Fibroblast of lung (primary cell): ENCODE measurements at regions not wholly inside any gene's neighbourhood (a gene's known extent, or its start where the extent isn't known, plus 50 kb on each side); places are given as distances from the start of the nearest gene placed in this dataset.

ENCODE experiments used
- DNase-seq, 2 donors: peaks; one replicate each; pipeline versions ENCODE4 v3.0.0 to v3.0.0-alpha.2; 2010; ENCODE audit warnings: low read depth in 2 of 2
- H2AFZ ChIP-seq: 2 replicates; pipeline ENCODE4 v1.5.1; 2012; ENCODE audit warnings: low read length, control low read depth, inconsistent platforms
- H3K27ac ChIP-seq: 2 replicates; pipeline ENCODE4 v1.5.1; 2011; ENCODE audit warnings: low read length, control low read depth; ENCODE audit not compliant: insufficient read depth
- H3K27me3 ChIP-seq: 2 replicates; pipeline ENCODE4 v1.5.1; 2011; ENCODE audit warnings: mild to moderate bottlenecking, low read length; ENCODE audit not compliant: control insufficient read depth, insufficient read depth
- H3K36me3 ChIP-seq: 2 replicates; pipeline ENCODE4 v1.5.1; 2011; ENCODE audit warnings: low read length; ENCODE audit not compliant: control insufficient read depth, insufficient read depth
- H3K4me1 ChIP-seq: 2 replicates; pipeline ENCODE4 v1.5.1; 2011; ENCODE audit warnings: low read length; ENCODE audit not compliant: control insufficient read depth, insufficient read depth; ENCODE audit errors: extremely low read depth
- H3K4me2 ChIP-seq: 2 replicates; pipeline ENCODE4 v1.5.1; 2011; ENCODE audit warnings: low read length, control low read depth; ENCODE audit not compliant: insufficient read depth; ENCODE audit errors: extremely low read depth
- H3K4me3 ChIP-seq, 4 experiments: fragments of 200-600 bp in 1 of 4; sonication (generic) in 1 of 4; replicated peaks in 1 of 4; 2 replicates each; pipeline ENCODE4 v1.5.1; 2011 to 2016; ENCODE audit warnings: low read length in 4 of 4, low read depth in 3 of 4, mild to moderate bottlenecking in 3 of 4, control low read depth in 2 of 4, inconsistent platforms in 1 of 4, mixed read lengths in 1 of 4; ENCODE audit not compliant: insufficient read depth in 1 of 4; ENCODE audit errors: control extremely low read depth in 1 of 4
- H3K79me2 ChIP-seq: 2 replicates; pipeline ENCODE4 v1.5.1; 2012; ENCODE audit warnings: mild to moderate bottlenecking, low read length, inconsistent platforms; ENCODE audit not compliant: control insufficient read depth, insufficient read depth
- H3K9ac ChIP-seq: 2 replicates; pipeline ENCODE4 v1.5.1; 2011; ENCODE audit warnings: mild to moderate bottlenecking, low read length, control low read depth; ENCODE audit not compliant: insufficient read depth
- H3K9me3 ChIP-seq: 2 replicates; pipeline ENCODE4 v1.5.1; 2012; ENCODE audit warnings: low read depth, low read length; ENCODE audit not compliant: control insufficient read depth, insufficient read depth
- H4K20me1 ChIP-seq: 2 replicates; pipeline ENCODE4 v1.5.1; 2011; ENCODE audit warnings: low read length; ENCODE audit not compliant: control insufficient read depth, insufficient read depth; ENCODE audit errors: extremely low read depth
- CTCF ChIP-seq, 2 donors: IDR thresholded peaks in 1 of 2; conservative IDR thresholded peaks in 1 of 2; 1 replicate in 1 of 2; 2 replicates in 1 of 2; pipeline ENCODE4 v1.5.1; 2011 to 2012; ENCODE audit warnings: low read length in 2 of 2, control low read depth in 1 of 2, inconsistent platforms in 1 of 2, low read depth in 1 of 2, mild to moderate bottlenecking in 1 of 2
- EZH2 ChIP-seq: IDR thresholded peaks from 2 replicates; pipeline ENCODE4 v1.5.1; 2012; ENCODE audit warnings: low read length, control low read depth, mild to moderate bottlenecking; ENCODE audit errors: missing control alignments

GRCh38 chr4:156227321-156227720 is 273.7 kb upstream of the CTSO start:
- Histone ChIP-seq H3K4me2 (no peak overlapping the region), H3K79me2 (no peaks in the 10 kb centered on the region), H3K4me3 (no peak overlapping the region), H4K20me1 (no peaks in the 10 kb centered on the region), H3K9ac (no peak overlapping the region), H3K4me1 (no peaks in the 10 kb centered on the region), H3K27me3 (no peaks in the 10 kb centered on the region), H3K27ac (no peak overlapping the region), H3K36me3 (no peaks in the 10 kb centered on the region), H2AFZ (no peak overlapping the region), H3K9me3 (no peaks in the 10 kb centered on the region)
- no peak for DNase-seq
- no peak for TF ChIP-seq EZH2
- TF ChIP-seq CTCF (conservative IDR thresholded peaks at IDR 0.05 in 1 of 2, IDR thresholded peaks at IDR 0.05 in 1 of 2; ENCODE audit: low read depth in 1 of 2, low read length in 2 of 2) = no peak

- TF ChIP-seq CTCF (conservative IDR thresholded peaks at IDR 0.05 in 1 of 2, IDR thresholded peaks at IDR 0.05 in 1 of 2; ENCODE audit: low read depth in 1 of 2, low read length in 2 of 2) = no peak
- no peak for TF ChIP-seq EZH2
- Histone ChIP-seq H3K4me1 (no peaks in the 10 kb centered on the region), H3K9ac (no peak overlapping the region), H3K36me3 (no peaks in the 10 kb centered on the region), H2AFZ (no peak overlapping the region), H3K4me2 (no peak overlapping the region), H3K27me3 (no peaks in the 10 kb centered on the region), H3K4me3 (no peak overlapping the region), H4K20me1 (no peaks in the 10 kb centered on the region), H3K27ac (no peak overlapping the region), H3K79me2 (no peaks in the 10 kb centered on the region), H3K9me3 (no peaks in the 10 kb centered on the region)
- DNase-seq = peak in 1 of 2 donors; percentile 6
Measured at GRCh38 chr4:156223985-156224384, 270.3 kb upstream of the CTSO start.

DNA sequence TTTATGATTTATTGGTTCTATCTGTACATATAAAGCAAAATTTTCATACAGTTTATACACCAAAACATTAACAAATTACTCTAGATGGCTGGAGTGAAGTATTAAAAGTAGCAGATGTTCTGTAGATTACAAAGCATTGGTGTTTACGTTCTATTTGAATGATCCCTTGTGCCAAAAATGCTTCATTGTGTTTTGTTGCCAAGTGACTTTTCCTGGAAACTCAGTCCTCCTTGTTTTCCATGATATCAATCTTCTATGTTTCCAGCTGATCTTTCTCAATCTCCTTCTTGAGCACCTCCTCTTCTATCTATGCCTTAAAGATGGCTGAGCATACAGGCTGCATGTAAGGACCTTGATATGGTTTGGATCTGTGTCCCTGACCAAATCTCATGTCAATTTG is 263.6 kb upstream of the CTSO start:
- peak in 1 of 2 donors; percentile 69 for DNase-seq
- Histone ChIP-seq H2AFZ (no peak overlapping the region), H3K27me3 (no peaks in the 10 kb centered on the region), H3K27ac (no peak overlapping the region), H3K9me3 (no peaks in the 10 kb centered on the region), H3K4me1 (no peaks in the 10 kb centered on the region), H3K4me3 (no peak overlapping the region), H3K79me2 (no peaks in the 10 kb centered on the region), H4K20me1 (no peaks in the 10 kb centered on the region), H3K4me2 (no peak overlapping the region), H3K9ac (no peak overlapping the region), H3K36me3 (no peaks in the 10 kb centered on the region)
- no peak for TF ChIP-seq CTCF (conservative IDR thresholded peaks at IDR 0.05 in 1 of 2, IDR thresholded peaks at IDR 0.05 in 1 of 2; ENCODE audit: low read depth in 1 of 2, low read length in 2 of 2)
- TF ChIP-seq EZH2 = no peak
